ENCODE measurements at regions not wholly inside any gene's neighbourhood (a gene's known extent, or its start where the extent isn't known, plus 50 kb on each side); places are given as distances from the start of the nearest gene placed in this dataset.

GRCh38 chr6:140644017-140644416, 1269.6 kb upstream of the CITED2 start:
- intact Hi-C loops (cut with micrococcal nuclease; ENCODE audit: unreplicated experiment) = no loop called here
- H3K4me3 Mint-ChIP-seq (ENCODE audit: unreplicated experiment) = no peak overlapping the region
- H3K27ac Mint-ChIP-seq (ENCODE audit: unreplicated experiment) = no peak overlapping the region
- H3K4me1 ChIP-seq = no peaks in the 10 kb centered on the region
- BruUV-seq (replicated peaks) = no TSS peak
- H3K27me3 ChIP-seq (replicated peaks; ENCODE audit: control insufficient read depth, insufficient read depth, low read length) = no peaks in the 10 kb centered on the region
- no peaks in the 10 kb centered on the region for H3K36me3 ChIP-seq (ENCODE audit: control insufficient read depth, insufficient read depth, low read length)
- H3K4me1 Mint-ChIP-seq (ENCODE audit: low read depth, unreplicated experiment) = no peaks in the 10 kb centered on the region
- TF ChIP-seq, protein P1, sequence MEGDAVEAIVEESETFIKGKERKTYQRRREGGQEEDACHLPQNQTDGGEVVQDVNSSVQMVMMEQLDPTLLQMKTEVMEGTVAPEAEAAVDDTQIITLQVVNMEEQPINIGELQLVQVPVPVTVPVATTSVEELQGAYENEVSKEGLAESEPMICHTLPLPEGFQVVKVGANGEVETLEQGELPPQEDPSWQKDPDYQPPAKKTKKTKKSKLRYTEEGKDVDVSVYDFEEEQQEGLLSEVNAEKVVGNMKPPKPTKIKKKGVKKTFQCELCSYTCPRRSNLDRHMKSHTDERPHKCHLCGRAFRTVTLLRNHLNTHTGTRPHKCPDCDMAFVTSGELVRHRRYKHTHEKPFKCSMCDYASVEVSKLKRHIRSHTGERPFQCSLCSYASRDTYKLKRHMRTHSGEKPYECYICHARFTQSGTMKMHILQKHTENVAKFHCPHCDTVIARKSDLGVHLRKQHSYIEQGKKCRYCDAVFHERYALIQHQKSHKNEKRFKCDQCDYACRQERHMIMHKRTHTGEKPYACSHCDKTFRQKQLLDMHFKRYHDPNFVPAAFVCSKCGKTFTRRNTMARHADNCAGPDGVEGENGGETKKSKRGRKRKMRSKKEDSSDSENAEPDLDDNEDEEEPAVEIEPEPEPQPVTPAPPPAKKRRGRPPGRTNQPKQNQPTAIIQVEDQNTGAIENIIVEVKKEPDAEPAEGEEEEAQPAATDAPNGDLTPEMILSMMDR (IDR thresholded peaks at IDR 0.05; ENCODE audit: insufficient read depth in 1 of 2, low read depth in 1 of 2, low read length in 1 of 2, severe bottlenecking in 1 of 2, unreplicated experiment in 1 of 2) = no peak
- no peaks in the 10 kb centered on the region; the same call in 1 of the 2 replicates for H3K9me3 ChIP-seq
- peaks cover 8% of the 10 kb centered on the region for H3K9me3 Mint-ChIP-seq (ENCODE audit: unreplicated experiment)
- CTCF ChIA-PET = no interaction called here
- no peaks in the 10 kb centered on the region for H3K36me3 Mint-ChIP-seq (ENCODE audit: insufficient read depth, unreplicated experiment)
- no peak for DNase-seq
- no peak overlapping the region for H3K4me3 ChIP-seq (ENCODE audit: low read depth, low read length)
- no peaks in the 10 kb centered on the region for H3K27me3 Mint-ChIP-seq (ENCODE audit: insufficient read depth, unreplicated experiment)
- POLR2A ChIA-PET = no interaction called here

- CTCF ChIA-PET = no interaction called here
- intact Hi-C loops (cut with micrococcal nuclease; ENCODE audit: unreplicated experiment) = no loop called here
- Histone ChIP-seq H3K4me1 (no peaks in the 10 kb centered on the region), H3K27me3 (replicated peaks; ENCODE audit: control insufficient read depth, insufficient read depth, low read length) (no peaks in the 10 kb centered on the region), H3K9me3 (no peaks in the 10 kb centered on the region; the same call in 1 of the 2 replicates), H3K36me3 (ENCODE audit: control insufficient read depth, insufficient read depth, low read length) (no peaks in the 10 kb centered on the region), H3K4me3 (ENCODE audit: low read depth, low read length) (no peak overlapping the region)
- TF ChIP-seq, protein P1 (IDR thresholded peaks at IDR 0.05; ENCODE audit: insufficient read depth in 1 of 2, low read depth in 1 of 2, low read length in 1 of 2, severe bottlenecking in 1 of 2, unreplicated experiment in 1 of 2) = no peak
- Mint-ChIP-seq H3K9me3 (ENCODE audit: unreplicated experiment) (peaks cover 8% of the 10 kb centered on the region), H3K27ac (ENCODE audit: unreplicated experiment) (no peak overlapping the region), H3K36me3 (ENCODE audit: insufficient read depth, unreplicated experiment) (no peaks in the 10 kb centered on the region), H3K27me3 (ENCODE audit: insufficient read depth, unreplicated experiment) (no peaks in the 10 kb centered on the region), H3K4me3 (ENCODE audit: unreplicated experiment) (no peak overlapping the region), H3K4me1 (ENCODE audit: low read depth, unreplicated experiment) (no peaks in the 10 kb centered on the region)
- no peak for DNase-seq
- POLR2A ChIA-PET = no interaction called here
- BruUV-seq (replicated peaks) = no TSS peak
Measured at GRCh38 chr6:140641412-140641811, 1267.0 kb upstream of the CITED2 start.

- no TSS peak for BruUV-seq (replicated peaks)
- intact Hi-C loops (cut with micrococcal nuclease; ENCODE audit: unreplicated experiment) = no loop called here
- Mint-ChIP-seq H3K27me3 (ENCODE audit: insufficient read depth, unreplicated experiment) (no peaks in the 10 kb centered on the region), H3K4me3 (ENCODE audit: unreplicated experiment) (no peak overlapping the region), H3K36me3 (ENCODE audit: insufficient read depth, unreplicated experiment) (no peaks in the 10 kb centered on the region), H3K4me1 (ENCODE audit: low read depth, unreplicated experiment) (no peaks in the 10 kb centered on the region), H3K27ac (ENCODE audit: unreplicated experiment) (no peak overlapping the region), H3K9me3 (ENCODE audit: unreplicated experiment) (no peaks in the 10 kb centered on the region)
- Histone ChIP-seq H3K9me3 (no peaks in the 10 kb centered on the region; the same call in 1 of the 2 replicates), H3K4me1 (no peaks in the 10 kb centered on the region), H3K27me3 (replicated peaks; ENCODE audit: control insufficient read depth, insufficient read depth, low read length) (no peaks in the 10 kb centered on the region), H3K4me3 (ENCODE audit: low read depth, low read length) (no peak overlapping the region), H3K36me3 (ENCODE audit: control insufficient read depth, insufficient read depth, low read length) (no peaks in the 10 kb centered on the region)
- DNase-seq = no peak
- TF ChIP-seq, protein P1 (IDR thresholded peaks at IDR 0.05; ENCODE audit: insufficient read depth in 1 of 2, low read depth in 1 of 2, low read length in 1 of 2, severe bottlenecking in 1 of 2, unreplicated experiment in 1 of 2) = no peak
- ChIA-PET CTCF (no interaction called here), POLR2A (no interaction called here)
Measured at GRCh38 chr6:140636908-140637402, 1262.5 kb upstream of the CITED2 start.
